NCI-H345 treated with DMSO at 0.1 percent for 48 hours (cell line): ENCODE measurements at regions not wholly inside any gene's neighbourhood (a gene's known extent, or its start where the extent isn't known, plus 50 kb on each side); places are given as distances from the start of the nearest gene placed in this dataset.
"Not testable (repeated sequence)": the region's sequence is repeated elsewhere in the genome, so short reads cannot be mapped to it uniquely, and the experiment has no call there.

Source experiments
- DNase-seq: peaks from one replicate; lab custom pipeline; 2025; ENCODE audit not compliant: unreplicated experiment; lab: John Stamatoyannopoulos, UW

DNA sequence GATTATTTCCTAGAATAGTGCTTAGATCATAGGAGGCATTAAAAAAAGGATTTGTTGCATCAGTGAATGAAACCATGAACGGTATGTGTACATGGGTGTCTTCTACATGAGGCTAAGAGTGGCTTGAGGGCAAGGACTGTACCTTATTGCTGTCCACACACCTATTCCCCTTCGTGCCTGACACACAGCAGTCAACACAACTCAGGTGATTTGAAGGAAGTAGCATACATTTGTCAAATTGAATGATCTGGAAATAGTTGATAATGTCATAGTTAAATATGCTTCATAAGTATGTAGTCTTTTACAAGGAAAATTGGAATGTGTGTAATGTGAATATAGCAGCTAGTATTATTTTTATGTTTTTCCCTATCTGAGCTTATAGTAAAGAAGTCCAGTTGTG is 189.0 kb upstream of the DAB1 start:
- no peak for DNase-seq

DNA sequence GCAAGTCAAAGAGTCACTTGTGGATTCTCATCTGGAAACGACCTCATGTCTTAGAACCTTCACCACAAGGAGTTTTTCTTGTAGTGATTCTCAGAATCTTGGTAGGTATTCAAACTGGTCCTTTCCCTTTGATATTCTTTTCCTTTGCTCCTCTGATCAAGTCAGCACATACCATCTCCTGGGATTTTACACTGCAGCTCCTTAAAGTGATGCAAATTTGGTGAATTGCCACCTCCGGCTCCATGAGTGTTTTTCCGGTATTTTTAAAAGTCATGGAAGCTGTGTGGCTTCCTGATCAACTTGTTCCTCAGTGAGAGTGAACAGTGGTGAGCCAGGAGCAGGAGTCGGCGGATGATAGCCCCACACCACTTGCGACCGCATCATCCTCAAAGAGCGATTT is 182.1 kb upstream of the DAB1 start:
- DNase-seq = no peak

DNA sequence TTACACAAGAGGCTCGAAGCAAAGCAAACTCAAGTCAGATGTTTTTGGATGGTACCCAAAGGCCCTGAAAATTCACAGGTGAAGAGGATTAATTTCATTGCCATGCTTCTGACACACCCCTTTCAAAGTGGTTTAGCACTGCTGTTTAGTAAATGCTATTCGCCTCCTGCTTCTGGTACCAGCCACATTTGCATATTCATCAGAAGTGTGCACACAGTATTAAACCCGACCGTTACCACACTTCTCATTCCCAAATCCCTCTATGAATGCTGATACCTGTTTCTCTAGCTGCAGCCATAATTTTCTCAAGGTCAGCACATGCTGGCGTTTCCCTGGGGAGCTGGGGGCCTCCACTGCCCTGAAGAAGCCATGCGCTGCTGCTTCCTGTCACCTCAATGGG is 179.8 kb upstream of the DAB1 start:
- DNase-seq = no peak

DNA sequence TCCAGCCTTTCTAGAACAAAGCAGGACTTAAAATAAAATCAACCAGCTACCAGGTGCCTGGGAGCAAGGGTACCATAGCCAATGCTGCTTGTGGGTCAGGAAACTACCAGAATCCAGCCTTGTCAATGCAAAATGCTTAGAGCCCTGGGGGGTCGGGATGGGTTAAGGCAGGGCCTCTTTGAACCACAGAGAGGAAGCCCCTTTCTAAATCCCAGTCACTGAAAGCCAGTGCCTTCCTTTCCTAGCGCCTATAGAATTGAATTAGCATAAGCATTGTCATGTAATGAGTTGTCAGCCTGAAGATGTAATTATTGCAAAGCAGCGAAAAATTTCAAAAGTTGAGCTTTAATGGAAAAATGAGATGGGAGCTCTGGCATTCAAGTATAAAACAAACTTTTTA is 176.6 kb upstream of the DAB1 start:
- no peak for DNase-seq

DNA sequence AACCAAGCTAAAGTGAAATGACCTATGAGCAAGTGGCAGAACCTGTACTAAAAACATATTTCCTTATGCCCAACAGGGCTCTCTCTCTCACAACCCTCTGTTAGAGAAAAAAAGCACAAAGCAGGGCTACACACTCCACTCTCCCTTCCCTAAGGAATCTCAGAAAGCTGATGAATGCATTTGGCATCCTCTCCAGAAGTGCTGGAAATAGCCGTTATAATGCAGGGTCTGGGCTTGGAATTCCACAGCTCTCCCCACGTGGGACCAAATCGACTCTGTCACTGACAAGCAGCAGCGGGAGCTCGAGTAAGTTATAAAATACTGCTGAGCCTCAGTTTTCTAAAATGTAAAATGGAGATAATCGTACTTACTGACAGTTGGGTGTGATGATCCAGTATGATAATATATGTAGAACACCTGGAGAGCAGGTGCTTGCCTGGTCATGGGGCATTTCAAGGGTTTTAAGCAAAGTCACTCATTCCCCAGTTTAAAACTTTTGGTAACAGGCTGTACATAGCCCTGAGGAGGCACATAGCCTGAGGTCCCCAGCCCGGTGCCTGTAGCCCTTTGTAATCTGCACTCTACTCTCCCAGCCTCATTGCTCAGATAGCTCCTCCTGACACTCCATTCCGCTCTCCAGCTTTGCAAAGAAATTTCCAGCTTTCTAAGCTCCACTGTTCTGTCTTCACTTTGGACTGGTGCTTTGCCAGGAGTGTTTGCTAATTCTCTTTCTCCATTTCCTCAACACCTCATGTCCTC is 175.6 kb upstream of the DAB1 start:
- no peak for DNase-seq

DNA sequence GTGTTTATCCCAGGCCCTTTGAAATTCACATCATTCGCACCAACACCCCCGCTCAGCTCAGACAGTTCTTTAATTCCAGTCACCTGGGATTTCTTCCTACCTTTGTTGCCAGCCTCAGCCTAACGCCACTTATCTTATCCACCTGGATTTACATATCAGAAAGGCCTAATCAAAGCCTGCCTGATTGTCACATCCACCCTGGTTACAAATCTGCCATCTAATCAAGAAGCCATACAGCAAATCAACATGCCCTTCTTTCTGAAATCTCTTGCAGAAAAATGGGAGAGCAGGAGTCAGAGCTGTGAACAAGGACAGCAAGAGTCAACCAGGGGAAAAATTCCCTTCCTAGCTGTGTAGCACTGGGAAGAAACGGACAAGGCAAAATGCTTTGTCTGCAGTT is 173.2 kb upstream of the DAB1 start:
- no peak for DNase-seq

DNA sequence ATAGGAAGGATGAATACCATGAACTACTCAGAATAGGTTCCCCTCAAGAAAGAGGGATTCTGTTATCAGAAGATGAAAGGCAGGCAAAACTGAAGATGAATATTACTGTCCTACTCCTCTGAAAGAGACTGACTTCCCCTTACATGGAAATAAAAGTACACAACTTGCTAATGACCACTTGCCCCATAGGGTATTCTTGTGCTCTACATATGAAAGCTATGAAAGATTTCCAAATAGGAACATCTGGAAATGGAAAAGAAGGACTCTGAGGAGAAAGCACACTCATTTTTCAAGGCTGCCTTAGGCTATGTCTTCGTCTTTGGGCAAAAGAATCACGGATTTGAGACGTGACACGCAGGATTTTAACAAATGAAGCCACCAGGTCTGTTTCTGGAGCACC is 170.1 kb upstream of the DAB1 start:
- no peak for DNase-seq

DNA sequence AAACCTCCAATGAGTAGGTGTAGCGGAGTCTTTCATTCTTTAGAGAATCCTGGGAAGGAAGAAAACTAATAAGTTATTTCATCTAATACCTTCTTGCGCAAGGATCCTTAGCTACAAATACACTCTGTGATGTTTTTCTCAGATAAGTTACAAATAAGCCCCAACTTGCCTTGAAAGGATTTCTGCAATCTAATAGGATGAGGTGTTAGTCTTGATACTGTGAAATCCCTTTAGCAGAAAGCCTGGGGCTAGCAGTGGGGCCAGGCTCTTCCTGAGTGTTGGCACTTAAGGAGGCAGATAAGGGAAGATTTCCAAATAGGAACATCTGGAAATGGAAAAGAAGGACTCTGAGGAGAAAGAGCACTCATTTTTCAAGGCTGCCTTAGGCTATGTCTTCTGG is 168.0 kb upstream of the DAB1 start:
- DNase-seq = no peak

DNA sequence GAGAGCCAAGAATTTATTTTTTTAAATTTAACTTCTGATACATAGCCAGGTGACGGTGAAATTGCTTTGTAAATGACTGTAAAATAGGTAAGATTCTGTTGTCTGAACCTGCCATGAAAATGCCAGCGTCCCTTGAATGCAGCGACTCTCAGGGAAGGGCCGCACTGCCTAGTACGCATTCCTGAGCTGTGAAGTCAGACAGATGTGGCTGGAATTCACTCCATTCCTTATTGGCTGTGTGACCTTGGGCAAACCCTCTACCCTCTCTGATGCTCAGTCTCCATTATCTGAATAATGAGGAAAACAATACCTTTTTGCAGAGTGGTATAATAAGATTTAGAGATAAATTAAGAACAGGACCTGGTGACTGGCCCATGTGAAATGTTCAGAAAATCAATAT is 167.1 kb upstream of the DAB1 start:
- DNase-seq = no peak

DNA sequence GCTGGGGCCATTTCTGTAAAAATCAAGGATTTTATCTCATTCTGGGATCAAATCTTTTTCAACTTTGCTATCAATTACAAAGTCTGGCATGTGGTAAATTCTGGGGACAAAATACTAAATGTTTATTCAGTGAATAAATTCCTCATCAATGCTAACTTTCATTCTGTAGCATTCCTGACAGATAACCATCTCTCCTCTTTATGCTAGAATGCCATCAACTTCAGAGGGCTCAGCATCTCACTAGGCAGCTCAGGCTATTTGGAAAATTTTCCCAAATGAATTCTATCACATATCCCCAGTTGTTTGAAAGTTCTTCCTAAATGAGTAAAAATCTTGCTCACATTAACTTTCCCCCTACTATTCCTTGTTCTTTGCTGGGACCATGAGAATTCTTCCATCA is 163.0 kb upstream of the DAB1 start:
- DNase-seq = no peak

DNA sequence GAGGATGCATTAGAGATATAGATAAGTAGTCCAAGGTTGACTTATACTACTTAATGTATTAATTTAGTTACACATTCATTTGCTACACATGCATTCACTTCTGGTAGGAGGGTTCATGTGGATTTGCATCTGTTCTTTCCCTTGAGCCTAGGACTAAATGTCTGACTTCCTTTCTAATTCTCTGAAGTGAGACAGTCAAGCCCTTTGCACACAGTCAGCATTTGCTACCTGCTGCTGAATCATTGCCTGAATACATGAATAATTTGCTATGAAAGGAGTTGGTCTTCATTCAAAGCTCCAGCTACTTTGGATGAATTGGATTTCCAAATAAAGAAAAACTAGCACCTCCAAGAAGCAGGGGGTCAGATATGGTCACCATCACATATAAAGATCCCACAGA is 154.8 kb upstream of the DAB1 start:
- DNase-seq = no peak

DNA sequence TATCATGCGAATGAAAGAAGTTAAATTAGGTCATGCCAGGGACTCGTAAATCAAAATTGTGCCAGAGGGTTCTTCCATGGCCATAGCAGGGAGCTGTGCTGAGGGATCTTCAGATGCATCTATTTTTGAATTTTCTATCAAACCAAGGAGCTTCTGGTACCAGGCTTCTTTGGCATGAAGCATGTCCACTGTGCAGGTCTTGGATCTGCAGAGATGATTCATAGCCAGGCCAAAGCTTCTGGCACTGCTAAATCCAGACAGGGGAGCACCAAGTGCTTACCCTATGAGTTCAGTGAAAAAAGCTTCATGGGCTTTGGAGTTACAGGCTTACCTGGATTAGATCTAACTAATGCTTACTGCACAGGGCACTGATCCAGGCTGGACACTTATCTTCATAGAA is 154.2 kb upstream of the DAB1 start:
- no peak for DNase-seq

DNA sequence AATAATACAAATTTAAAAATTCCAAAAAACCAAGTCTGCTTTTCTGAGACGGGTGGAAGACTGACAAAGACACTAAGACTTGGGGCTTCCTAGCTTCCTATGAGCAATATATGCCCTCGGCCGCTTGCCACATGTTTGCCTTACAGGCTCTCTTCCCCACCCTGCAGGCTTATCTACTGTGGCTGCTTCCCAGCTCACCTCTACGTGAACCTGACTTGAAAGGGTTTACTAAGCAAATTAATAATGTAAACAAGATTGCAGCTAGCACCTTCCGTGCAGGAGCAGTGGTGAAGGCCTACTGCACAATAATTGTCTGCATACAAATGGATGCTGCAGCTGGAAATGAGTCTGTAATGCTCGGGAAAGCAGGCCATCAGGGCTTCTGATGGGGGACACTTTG is 152.9 kb upstream of the DAB1 start:
- no peak for DNase-seq

DNA sequence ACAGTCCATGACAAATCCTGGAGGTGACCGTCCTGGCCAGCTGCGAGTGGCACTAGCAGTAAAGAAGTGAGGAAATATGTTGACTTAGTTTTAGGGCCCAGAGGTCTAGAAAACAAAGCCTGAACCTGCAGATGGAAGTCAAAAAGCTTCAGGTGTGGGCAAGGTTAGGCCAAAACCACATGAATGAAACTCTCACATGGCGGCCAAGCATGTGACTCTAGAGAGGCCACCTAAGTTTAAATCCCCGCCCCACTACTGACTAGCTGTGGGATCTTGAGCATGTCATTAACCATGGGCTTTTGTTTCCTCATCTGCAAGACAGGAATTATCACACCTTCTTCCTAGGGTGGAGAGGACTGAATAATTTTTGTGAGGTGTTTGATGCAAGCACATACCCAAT is 148.2 kb upstream of the DAB1 start:
- no peak for DNase-seq

DNA sequence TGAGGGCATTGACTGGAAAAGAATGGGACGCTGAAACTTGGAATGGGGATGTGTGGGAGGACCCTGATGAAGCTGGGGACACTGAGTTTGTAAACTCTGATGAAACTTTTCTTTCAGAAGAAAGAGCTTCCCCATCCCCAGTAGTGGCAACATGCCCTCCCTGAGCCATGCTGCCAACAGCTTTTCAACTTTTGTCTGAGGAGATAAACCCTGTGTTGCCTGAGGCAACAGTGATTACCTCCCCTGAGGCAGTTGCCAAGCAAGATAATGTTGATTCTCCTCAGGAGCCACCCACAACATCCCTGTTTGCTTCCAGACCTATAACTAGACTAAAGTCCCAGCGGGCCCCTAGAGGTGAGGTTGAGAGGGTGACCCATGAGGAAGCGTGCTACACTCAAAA is 134.2 kb upstream of the DAB1 start:
- DNase-seq = not testable (repeated sequence)

DNA sequence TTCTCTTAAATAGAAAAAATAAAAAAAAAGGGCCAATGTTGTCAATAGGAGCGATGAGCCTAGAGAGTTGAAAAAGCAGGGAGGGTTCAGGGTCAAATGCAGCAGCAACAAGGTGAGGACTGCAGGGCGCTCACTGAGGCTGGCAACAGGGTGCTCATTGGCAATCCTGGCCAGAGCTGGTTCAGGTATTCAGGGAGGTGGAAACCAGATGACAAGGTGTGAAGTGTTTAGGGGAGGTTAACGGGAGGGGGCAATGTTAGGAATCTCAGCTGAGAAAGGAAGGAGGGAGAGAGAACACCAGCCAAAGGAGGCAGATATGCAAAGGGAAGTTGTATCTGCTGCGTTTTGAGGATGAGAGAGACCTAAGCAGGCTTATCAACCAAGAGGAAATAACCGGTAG is 129.8 kb upstream of the DAB1 start:
- no peak for DNase-seq

DNA sequence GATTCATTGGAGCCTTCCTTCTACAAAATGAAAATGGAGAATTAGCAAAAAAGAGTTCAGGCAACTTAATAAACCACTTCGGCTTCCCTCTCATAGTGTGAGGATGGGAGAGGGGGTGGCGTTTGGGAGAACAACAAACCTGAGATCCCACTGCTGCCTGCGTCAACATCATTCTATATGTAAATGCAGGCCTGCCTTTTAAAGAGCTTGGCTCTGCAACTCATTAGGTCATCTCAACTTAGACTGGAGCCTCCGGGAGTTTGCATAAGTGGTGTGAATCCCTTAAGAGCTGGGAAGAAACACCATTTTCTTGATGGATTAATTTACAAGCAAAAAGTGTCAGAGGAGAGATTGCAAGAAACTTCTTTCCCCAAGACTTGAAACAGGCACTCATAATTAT is 127.6 kb upstream of the DAB1 start:
- DNase-seq = no peak

DNA sequence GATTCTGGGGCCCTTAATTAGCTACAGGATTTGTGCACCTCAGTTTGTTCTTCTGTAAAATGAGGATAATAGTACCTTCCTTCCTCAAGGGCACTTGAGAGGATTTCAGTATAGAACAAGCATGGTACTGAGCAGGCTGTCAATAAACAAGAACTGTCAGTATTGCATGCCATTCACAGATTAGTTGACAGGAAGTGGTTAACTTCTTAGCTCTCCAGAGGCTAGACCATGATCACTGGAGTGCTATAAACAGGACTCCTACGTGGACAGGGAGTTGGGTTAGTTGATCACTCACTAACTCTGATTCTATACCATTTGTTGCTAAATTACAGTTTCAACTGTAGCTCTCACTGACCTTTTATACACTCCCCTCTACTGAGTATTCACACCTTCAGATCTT is 126.2 kb upstream of the DAB1 start:
- no peak for DNase-seq

DNA sequence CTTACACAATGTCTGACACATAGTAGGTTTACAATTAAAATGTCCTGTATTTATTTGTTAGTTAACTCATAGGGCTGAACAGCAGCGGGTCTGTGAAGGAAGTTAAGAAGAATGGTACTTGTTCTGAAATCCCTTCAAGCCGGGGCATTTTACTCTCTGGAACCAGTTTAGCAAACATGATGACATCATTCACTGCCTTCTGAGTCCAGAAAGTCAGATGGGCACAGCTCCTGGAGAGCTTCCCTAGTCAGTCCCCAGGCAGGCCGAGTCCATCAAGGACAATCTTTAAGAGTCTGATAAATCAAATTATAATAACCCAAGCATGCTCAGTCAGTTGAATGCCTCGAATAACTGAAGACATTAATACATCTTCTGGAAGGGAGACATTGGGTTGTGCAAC is 125.4 kb upstream of the DAB1 start:
- no peak for DNase-seq

DNA sequence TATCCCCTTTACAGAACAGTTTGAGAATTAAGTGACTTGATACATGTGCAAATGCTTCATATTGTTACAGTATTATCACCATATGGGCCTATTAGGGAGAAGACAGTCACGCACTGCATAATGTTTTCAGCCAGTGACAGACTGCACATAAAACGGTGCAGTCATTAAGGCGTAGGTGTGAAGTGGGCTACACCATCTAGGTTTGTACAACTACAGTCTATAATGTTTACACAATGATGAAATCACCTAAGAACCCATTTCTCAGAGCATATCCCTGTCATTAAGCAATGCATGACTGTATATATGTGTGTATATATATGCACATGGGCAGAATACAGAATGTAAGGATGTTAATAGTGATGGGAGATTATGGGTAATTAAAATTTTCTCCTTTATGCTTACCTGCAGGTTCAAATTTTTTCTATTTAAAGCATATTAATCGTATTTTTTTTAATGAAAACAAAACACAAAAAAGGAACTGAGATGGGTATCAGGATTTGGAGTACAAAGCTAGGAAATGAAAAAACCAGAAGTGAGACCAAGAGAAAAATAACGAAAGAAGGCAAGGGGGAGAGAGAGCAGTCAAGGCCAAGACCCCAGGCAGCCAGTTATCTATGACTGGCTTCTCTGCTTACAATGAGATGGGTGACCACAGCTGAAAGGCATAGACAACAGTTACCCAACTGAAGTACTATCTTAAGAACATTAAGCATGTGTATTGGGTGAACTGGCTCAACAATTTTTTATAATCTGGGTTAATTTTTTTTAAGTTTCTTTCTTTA is 122.9 kb upstream of the DAB1 start:
- DNase-seq = no peak

DNA sequence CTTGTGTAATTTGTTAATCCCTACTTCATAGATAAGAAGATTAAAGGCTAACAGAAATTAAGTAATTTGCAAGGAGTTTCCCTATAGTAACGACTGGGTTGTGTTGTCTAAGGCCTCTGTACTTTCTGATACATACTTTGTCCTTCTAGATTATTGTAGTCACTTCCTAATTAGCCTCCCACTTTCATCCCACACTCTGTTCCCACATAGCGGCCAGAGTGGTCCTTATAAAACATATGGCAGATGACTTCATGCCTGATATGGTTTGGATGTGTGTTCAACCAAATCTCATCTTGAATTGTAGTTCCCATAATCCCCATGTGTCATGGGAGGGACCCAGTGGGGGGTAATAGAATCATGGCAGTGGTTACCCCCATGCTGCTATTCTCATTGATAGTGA is 120.5 kb upstream of the DAB1 start:
- DNase-seq = no peak

DNA sequence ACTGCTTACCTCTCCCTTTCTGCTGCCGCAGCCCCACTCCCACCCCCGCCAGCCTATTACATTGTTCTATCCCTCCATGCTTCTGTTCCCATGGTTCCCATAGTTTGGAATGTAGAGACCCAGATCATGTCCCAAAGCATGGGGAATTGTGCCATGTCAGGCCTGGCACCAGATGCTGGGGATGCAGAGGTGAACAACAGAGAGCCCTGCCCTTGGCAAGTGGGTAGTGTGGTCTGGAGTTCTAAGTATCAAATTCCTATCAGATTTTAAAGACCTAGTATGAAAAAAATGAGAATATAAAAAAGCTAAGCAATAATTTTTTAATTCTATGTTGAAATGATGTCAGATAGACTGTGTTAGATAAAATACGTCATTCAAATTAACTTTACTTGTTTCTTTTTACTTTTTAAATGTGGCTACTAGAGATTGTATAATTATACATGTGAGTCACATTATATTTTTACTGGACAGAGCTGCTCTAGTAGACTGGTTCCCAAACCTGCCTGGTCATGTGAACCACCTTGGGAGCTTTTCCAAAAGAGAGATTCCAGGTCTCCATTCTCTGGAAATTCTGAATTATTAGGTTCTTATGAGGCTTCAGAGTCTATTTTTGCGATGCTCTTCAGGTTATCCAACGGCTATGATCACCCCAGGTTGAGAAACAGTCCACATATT is 113.0 kb upstream of the DAB1 start:
- no peak for DNase-seq
